ENCODE measurements at regions not wholly inside any gene's neighbourhood (a gene's known extent, or its start where the extent isn't known, plus 50 kb on each side); places are given as distances from the start of the nearest gene placed in this dataset.
"Not testable (repeated sequence)": the region's sequence is repeated elsewhere in the genome, so short reads cannot be mapped to it uniquely, and the experiment has no call there.

GRCh38 chr3:197368330-197368729 is 69.9 kb upstream of the DLG1 start:
- peak; percentile 1 for DNase-seq (ENCODE audit: low spot score)

- peak; percentile 42 for DNase-seq (ENCODE audit: low spot score)
Measured at GRCh38 chr3:197367081-197367780, 68.8 kb upstream of the DLG1 start.

GRCh38 chr3:197366301-197367044 is 68.1 kb upstream of the DLG1 start:
- peak; percentile 27 for DNase-seq (ENCODE audit: low spot score)

- DNase-seq (ENCODE audit: low spot score): no peak
Measured at GRCh38 chr3:197365586-197365985, 67.2 kb upstream of the DLG1 start.

GRCh38 chr3:197364410-197365071 is 66.1 kb upstream of the DLG1 start:
- DNase-seq (ENCODE audit: low spot score): no peak

GRCh38 chr3:197363553-197364409 is 65.4 kb upstream of the DLG1 start:
- no peak for DNase-seq (ENCODE audit: low spot score)

GRCh38 chr3:197362081-197362480 is 63.7 kb upstream of the DLG1 start:
- DNase-seq (ENCODE audit: low spot score): no peak

- not testable (repeated sequence) for DNase-seq (ENCODE audit: low spot score)
Measured at GRCh38 chr3:197360095-197360494, 61.7 kb upstream of the DLG1 start.

- DNase-seq (ENCODE audit: low spot score): not testable (repeated sequence)
Measured at GRCh38 chr3:197359476-197359875, 61.1 kb upstream of the DLG1 start.

GRCh38 chr3:197356741-197357140 is 58.3 kb upstream of the DLG1 start:
- DNase-seq (ENCODE audit: low spot score): no peak

GRCh38 chr3:197356275-197356674 is 57.9 kb upstream of the DLG1 start:
- no peak for DNase-seq (ENCODE audit: low spot score)

GRCh38 chr3:197355713-197356112 is 57.3 kb upstream of the DLG1 start:
- no peak for DNase-seq (ENCODE audit: low spot score)

GRCh38 chr3:197354568-197355001 is 56.2 kb upstream of the DLG1 start:
- peak; percentile 77 for DNase-seq (ENCODE audit: low spot score)

GRCh38 chr3:197353867-197354567 is 55.6 kb upstream of the DLG1 start:
- peak; percentile 54 for DNase-seq (ENCODE audit: low spot score)

GRCh38 chr3:197353001-197353866 is 54.8 kb upstream of the DLG1 start:
- DNase-seq (ENCODE audit: low spot score): peak; percentile 50

- DNase-seq (ENCODE audit: low spot score): peak; percentile 59
Measured at GRCh38 chr3:197352382-197352781, 54.0 kb upstream of the DLG1 start.

- DNase-seq (ENCODE audit: low spot score): no peak
Measured at GRCh38 chr3:197350446-197350845, 52.0 kb upstream of the DLG1 start.

GRCh38 chr3:197349368-197349767 is 51.0 kb upstream of the DLG1 start:
- no peak for DNase-seq (ENCODE audit: low spot score)
